GM21723 (cell line): ENCODE measurements at regions not wholly inside any gene's neighbourhood (a gene's known extent, or its start where the extent isn't known, plus 50 kb on each side); places are given as distances from the start of the nearest gene placed in this dataset.
"Not testable (repeated sequence)": the region's sequence is repeated elsewhere in the genome, so short reads cannot be mapped to it uniquely, and the experiment has no call there.

Experiments
- ATAC-seq: cut with Tn5 transposase; IDR thresholded peaks from one replicate; pipeline ENCODE4 v1.9.1; 2021; ENCODE audit warnings: mild to moderate bottlenecking, moderate library complexity; ENCODE audit not compliant: unreplicated experiment

GRCh38 chr3:18194431-18194830 lies 230.7 kb downstream of the SATB1 start:
- no peak for ATAC-seq

GRCh38 chr3:18190646-18191045 lies 234.5 kb downstream of the SATB1 start:
- ATAC-seq = no peak

- no peak for ATAC-seq
Measured at GRCh38 chr3:18189282-18190050, 235.7 kb downstream of the SATB1 start.

- ATAC-seq = no peak
Measured at GRCh38 chr3:18188491-18188890, 236.6 kb downstream of the SATB1 start.

- ATAC-seq = no peak
Measured at GRCh38 chr3:18185624-18186023, 239.5 kb downstream of the SATB1 start.

- not testable (repeated sequence) for ATAC-seq
Measured at GRCh38 chr3:18182923-18183322, 242.2 kb downstream of the SATB1 start.

GRCh38 chr3:18179521-18179920 lies 245.6 kb downstream of the SATB1 start:
- no peak for ATAC-seq

DNA sequence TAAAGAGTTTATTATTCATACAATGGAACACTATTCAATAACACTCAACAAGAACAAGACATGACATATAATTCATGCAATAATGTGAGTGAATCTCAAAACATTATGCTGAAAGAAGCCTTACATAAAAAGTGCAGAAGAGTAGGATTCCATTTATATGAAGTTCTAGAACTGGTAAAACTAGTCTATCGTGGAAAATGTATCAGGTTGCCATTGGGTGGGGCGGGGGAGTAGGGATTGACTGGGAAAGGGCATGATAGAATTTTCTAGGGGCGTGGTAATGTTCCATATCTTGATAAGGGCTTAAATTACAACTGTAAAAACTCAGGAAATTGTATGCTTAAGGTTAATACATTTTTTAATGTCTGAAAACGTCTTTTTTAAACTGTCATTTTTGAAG lies 247.9 kb downstream of the SATB1 start:
- ATAC-seq = no peak

- not testable (repeated sequence) for ATAC-seq
Measured at GRCh38 chr3:18173891-18174290, 251.2 kb downstream of the SATB1 start.

DNA sequence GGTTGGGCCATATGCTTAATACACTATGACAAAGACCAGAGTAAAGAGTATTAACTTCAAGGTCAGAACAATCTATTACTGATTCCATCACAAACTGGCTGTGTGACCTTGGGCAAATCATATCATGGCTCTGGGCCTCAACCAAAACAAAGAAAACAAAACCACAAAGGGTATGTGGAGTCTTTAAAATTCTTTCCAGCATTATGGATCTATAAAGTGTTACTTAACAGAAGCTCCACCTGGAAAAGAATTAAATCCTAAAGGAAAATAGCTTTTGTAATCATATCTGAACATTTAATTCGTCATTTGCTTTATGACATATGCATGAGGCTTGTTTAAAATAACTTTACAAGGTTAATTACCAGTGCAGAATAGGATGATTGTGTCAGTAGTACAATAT lies 265.5 kb downstream of the SATB1 start:
- ATAC-seq = no peak

DNA sequence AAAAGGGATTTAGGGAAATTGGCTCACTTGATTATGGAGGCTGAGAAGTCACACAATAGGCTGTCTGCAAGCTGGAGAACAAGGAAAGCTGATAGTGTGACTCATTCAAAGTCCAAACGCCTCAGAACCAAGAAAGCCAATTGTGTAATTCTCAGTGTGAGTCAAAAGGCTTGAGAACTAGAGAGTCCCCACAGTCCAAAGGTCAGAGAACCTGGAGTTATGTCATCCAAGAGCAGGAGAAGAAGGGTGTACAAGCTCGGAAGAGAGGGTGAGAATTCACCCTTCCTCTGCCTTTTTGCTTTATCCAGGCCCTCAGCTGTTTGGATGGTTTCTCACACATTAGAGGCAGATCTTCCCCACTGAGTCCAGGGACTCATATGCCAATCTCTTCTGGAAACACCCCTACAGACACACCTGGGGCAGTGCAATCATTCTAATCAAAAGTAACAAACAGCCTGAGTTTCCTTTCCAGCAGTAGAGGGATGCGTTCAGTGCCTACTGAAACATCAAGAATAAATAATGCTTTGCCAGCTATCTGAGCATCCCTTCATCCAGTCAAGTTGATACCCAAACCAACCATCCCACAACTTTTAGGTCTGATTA lies 271.5 kb downstream of the SATB1 start:
- ATAC-seq = no peak

DNA sequence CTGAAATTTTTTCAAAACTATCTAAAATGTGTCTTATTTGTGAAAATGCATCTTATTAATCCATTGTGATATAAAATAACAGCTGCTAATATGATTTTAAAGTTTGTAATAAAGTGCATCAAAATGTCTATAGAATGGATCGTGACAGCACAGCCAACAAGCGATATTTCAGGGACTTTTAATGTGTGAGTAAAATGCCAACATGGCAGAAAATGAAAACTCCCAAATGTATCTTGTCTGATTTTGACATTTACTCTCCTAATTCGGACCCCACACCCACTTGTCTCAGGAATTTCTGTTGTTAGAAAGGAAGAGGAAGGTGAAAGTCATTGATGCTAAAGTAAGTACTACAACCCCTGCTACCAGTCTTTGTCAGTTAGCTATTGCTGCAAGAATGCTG lies 273.9 kb downstream of the SATB1 start:
- no peak for ATAC-seq

DNA sequence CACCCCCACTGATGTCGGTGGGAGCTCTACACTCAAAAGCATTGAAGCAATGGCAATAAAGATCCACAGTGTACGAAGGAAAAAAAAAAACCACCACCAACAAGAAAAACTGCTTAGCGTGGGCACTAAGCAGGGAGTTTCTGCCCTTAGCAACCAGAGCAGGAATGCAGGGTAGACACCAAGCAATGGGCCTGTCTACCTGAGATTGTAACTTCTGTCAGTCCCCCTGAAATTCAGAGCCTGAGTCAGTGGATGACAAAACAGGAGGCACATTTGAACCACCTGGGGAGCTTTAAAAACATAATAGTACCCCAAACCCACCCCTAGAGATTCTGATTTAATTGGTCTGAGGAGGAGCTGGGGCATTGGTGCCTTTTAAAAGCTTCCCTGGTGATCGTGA lies 275.2 kb downstream of the SATB1 start:
- ATAC-seq = no peak

DNA sequence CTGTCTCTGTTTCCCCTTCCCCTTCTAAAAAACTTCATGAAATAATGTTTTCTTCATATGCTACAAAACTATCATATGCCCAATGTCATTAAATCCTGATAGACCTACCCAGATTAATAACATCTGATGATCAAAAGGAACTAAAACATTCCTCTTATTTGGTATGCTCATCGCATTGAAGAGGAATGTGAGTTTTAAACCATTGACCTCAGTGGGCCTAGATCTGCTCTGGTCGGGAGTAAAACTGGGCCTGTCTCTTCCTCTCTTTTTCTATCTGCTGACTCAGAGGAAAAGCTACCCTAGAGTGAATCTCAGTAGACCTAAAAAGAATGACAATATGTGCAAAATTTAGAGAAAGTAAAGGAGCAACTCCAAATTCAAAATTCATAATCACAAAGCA lies 275.8 kb downstream of the SATB1 start:
- no peak for ATAC-seq

DNA sequence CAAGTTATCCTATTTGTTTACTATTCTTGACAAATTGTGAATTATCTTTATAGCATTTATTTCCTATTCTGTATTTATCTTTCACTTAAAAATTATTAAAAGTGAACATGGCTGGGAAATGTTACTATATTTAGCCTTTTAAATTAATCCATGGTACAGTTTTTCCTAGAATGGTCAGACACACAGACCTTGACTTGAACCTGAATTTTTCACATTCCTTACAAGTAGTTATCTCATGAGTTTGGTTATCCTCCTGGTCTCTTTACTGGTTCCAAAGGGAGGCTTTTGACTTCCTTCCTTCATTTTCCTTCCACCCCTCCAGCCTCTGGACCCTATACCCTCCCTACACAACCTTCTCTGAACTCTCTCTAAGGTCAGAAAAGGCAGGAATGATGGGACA lies 280.6 kb downstream of the SATB1 start:
- ATAC-seq = no peak

DNA sequence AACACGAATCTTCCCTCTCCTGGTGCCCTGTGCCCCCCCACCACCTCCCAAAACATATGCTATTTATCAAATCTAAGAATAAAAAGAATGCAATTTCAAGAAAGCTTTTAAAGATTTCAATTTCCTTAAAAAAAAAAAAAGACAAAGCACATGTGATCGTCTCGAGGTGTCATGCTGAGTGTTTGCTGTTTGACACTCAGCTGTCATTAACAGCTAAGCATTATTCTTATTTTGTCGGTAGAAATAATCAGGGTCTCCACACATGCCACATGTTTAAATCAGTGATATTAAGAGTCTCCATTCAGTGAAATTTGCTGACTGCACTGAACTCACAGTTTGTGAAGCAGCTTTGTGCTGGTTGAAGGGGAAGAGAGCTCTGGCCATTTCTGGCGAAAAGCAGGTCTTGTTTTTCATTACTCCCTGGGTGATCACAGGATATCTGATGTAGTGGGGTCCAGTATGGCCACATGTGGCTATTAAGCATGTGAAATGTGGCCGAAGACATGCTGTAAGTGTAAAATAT lies 281.8 kb downstream of the SATB1 start:
- ATAC-seq = no peak

DNA sequence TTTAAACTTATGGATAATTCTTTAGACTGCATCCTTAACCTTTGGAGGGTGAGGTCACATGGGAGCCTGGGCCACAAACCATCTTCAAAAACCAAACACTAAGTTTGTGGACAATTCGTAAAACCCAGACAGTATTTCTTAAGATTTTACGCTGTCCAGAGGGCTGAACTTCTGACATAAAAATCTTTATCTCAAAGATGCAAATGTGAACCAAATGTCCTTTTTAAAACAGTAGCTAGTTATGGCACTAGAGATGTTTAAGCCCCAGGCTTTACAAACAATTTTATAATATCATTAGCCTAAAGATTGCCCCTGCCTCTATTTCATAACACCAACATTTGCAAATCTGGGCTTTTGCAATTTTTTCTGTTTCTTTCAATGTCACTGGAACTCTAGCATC lies 287.2 kb downstream of the SATB1 start:
- ATAC-seq = no peak

- no peak for ATAC-seq
Measured at GRCh38 chr3:18135060-18135814, 289.9 kb downstream of the SATB1 start.

DNA sequence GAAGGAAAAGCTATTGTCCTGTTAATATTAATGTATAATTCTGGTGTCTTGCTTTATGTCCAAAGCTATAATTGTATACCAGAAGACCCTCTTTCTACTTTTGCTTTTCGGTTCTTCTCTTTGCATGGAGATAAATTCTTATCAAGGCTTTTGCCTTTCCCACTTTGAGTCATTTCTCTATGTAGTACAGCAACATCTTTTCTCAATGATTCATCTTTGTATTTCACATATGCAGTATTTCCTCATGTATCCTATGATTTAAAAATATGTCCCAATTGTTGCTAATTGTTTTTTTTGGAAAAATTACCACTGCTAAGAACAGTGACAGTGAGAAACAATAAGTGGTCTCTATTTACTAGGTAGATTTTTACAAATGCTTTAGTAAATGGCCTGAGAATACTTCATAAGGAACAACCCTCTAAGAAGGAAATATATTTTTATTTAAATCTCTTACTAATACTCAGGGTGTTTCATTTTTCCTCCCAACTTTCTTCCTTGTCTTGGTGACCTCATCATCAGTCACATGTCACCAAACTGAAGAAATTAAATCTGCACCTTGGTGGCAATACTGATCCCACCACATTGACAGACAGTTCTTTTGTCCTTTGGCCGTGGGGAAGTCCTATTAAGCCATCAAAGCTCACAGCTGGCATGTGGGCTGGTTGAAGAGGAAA lies 290.6 kb downstream of the SATB1 start:
- ATAC-seq = no peak

- ATAC-seq = no peak
Measured at GRCh38 chr3:18132991-18133390, 292.1 kb downstream of the SATB1 start.
